ENCODE measurements at regions not wholly inside any gene's neighbourhood (a gene's known extent, or its start where the extent isn't known, plus 50 kb on each side); places are given as distances from the start of the nearest gene placed in this dataset.

- intact Hi-C loops (cut with DNase I), result loop anchor here (5.0 kb wide), 4 partner anchors 59 to 559 kb away; no protein-coding TSS in a partner anchor
- ATAC-seq (no peak), DNase-seq (ENCODE audit: missing footprints) (no peak)
These were observed 186.8 kb downstream of the ZEB2 start for GRCh38 chr2:144333143-144333555.

DNA sequence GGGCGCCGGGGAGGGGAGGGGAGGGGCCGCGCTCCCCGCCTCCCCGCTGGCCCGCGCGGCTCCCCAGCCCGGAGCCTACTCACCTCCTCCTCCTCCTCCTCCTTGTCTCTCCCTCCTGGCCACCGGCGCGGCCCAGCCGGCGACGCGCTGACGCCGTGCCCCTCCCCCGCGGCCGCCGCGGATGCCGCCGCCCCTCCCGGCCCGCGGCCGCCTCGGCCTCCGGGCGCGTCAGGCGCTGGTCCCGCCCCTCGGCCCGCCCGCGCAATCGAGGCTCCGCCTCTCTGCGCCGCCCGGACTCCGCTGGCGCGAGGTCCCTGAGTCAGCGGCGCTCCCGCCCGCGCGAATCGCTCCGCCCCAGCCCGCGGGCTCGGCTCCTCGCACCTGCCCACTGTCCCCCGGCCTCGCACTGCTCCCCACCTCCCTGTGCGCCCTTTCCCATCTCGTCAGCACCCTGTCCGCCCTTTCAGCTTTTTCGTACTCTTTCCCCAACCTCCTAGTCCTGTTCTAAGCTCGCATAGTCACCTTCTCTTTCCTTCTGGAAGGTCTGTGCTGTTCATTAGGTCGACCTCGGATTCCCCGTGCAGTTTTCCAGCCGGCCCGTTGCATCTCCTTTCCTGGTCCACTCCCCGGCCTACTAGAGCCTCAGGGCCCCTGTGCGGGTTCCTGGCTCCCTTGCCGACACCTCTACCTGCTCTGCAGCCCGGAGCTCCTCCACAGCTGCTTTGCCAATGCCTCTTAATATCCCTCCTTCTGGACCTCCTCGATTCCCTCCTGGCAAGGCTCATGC is 187.4 kb downstream of the ZEB2 start:
- intact Hi-C loops (cut with DNase I), result loop anchor here (5.0 kb wide), 4 partner anchors 60 to 560 kb away; no protein-coding TSS in a partner anchor
- peak; percentile 96 for ATAC-seq

GRCh38 chr2:144331674-144332355 is 188.1 kb downstream of the ZEB2 start:
- peak; percentile 53 for ATAC-seq
- intact Hi-C loops (cut with DNase I), result loop anchor here (2.0 to 5.0 kb wide), 5 partner anchors 60 to 560 kb away; no protein-coding TSS in a partner anchor
- DNase-seq (ENCODE audit: missing footprints), result no peak

More for the DNA sequence above, 187.4 kb downstream of the ZEB2 start:
- DNase-seq (ENCODE audit: missing footprints), result peak; percentile 93

GRCh38 chr2:144330951-144331673 is 188.8 kb downstream of the ZEB2 start:
- ATAC-seq (no peak), DNase-seq (ENCODE audit: missing footprints) (no peak)
- intact Hi-C loops (cut with DNase I), result loop anchor here (2.0 to 5.0 kb wide), 5 partner anchors 61 to 561 kb away; no protein-coding TSS in a partner anchor

- DNase-seq (ENCODE audit: missing footprints) (no peak), ATAC-seq (no peak)
- intact Hi-C loops (cut with DNase I), result no loop called here
These were observed 190.4 kb downstream of the ZEB2 start for GRCh38 chr2:144329472-144329871.

DNA sequence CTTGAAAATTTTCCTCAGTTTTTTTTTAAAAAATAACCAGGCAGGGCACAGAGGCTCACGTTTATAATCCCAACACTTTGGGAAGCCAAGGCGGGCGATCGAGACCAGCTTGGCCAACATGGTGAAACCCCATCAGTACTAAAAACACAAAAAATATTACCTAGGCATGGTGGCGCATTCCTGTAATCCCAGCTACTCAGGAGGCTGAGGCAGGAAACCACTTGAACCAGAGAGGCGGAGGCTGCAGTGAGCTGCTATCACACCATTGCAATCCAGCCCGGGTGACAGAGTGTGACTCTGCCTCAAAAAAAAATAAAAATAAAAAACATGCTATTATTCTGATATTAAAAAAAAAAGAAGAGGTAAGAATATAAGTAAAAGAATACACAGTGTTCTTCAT is 191.0 kb downstream of the ZEB2 start:
- no peak for ATAC-seq
- DNase-seq (ENCODE audit: missing footprints), result no peak
- intact Hi-C loops (cut with DNase I), result no loop called here

- intact Hi-C loops (cut with DNase I), result no loop called here
- DNase-seq (ENCODE audit: missing footprints) (no peak), ATAC-seq (no peak)
These were observed 193.1 kb downstream of the ZEB2 start for GRCh38 chr2:144326825-144327224.

GRCh38 chr2:144325086-144325485 is 194.8 kb downstream of the ZEB2 start:
- ATAC-seq (no peak), DNase-seq (ENCODE audit: missing footprints) (no peak)
- intact Hi-C loops (cut with DNase I), result no loop called here

GRCh38 chr2:144324446-144325045 is 195.4 kb downstream of the ZEB2 start:
- intact Hi-C loops (cut with DNase I), result no loop called here
- ATAC-seq (no peak), DNase-seq (ENCODE audit: missing footprints) (no peak)

- no peak for DNase-seq (ENCODE audit: missing footprints)
- intact Hi-C loops (cut with DNase I), result no loop called here
- no peak for ATAC-seq
These were observed 196.0 kb downstream of the ZEB2 start for GRCh38 chr2:144323946-144324345.

- ATAC-seq, result no peak
- intact Hi-C loops (cut with DNase I), result no loop called here
These were observed 197.5 kb downstream of the ZEB2 start for GRCh38 chr2:144322379-144322778.

GRCh38 chr2:144320491-144320890 is 199.4 kb downstream of the ZEB2 start:
- DNase-seq (ENCODE audit: missing footprints) (no peak), ATAC-seq (peak; percentile 26)
- intact Hi-C loops (cut with DNase I), result no loop called here

More at GRCh38 chr2:144322379-144322778, 197.5 kb downstream of the ZEB2 start:
- no peak for DNase-seq (ENCODE audit: missing footprints)

DNA sequence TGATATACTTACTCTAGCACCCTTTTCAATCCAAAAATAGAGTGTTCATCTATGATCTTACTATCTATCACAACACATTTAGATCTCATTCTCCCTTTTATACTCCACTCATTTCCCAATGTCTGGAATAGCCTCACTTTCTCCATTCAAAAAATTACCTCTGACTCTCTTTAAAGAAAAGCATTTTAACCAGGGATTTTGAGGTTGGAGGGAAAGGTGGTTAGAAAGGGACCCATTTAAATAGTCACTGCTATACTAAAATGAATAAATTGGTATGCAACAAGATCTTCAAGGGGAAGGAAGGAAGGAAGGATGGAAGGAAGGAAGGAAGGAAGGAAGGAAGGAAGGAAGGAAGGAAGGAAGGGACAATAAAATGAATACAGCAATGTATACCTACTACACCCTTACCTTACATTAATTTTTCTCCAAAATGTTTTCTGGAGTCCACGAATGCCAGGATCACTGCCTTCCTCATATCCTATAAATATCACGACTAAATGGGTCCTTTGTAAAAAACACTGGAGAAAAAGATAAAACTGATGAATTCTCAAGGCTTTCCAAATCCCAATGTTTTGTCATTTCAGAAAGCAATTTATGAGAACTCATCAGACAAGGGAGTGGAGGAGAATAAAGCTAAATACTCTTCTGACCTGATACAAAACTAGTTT is 202.7 kb downstream of the ZEB2 start:
- ATAC-seq (no peak), DNase-seq (ENCODE audit: missing footprints) (no peak)
- intact Hi-C loops (cut with DNase I), result no loop called here

GRCh38 chr2:144310889-144311608 is 208.9 kb downstream of the ZEB2 start:
- intact Hi-C loops (cut with DNase I), result no loop called here
- ATAC-seq (no peak), DNase-seq (ENCODE audit: missing footprints) (no peak)

GRCh38 chr2:144310484-144310883 is 209.4 kb downstream of the ZEB2 start:
- ATAC-seq (no peak), DNase-seq (ENCODE audit: missing footprints) (no peak)
- intact Hi-C loops (cut with DNase I), result no loop called here

- DNase-seq (ENCODE audit: missing footprints) (no peak), ATAC-seq (no peak)
- intact Hi-C loops (cut with DNase I), result no loop called here
These were observed 212.2 kb downstream of the ZEB2 start for GRCh38 chr2:144307711-144308110.

GRCh38 chr2:144304202-144304601 is 215.7 kb downstream of the ZEB2 start:
- ATAC-seq (no peak), DNase-seq (ENCODE audit: missing footprints) (no peak)
- intact Hi-C loops (cut with DNase I), result no loop called here

- ATAC-seq (no peak), DNase-seq (ENCODE audit: missing footprints) (no peak)
- intact Hi-C loops (cut with DNase I), result no loop called here
These were observed 219.3 kb downstream of the ZEB2 start for GRCh38 chr2:144300632-144301031.
